Cardiac muscle cell (in vitro differentiated cells and primary cell): ENCODE measurements at regions not wholly inside any gene's neighbourhood (a gene's known extent, or its start where the extent isn't known, plus 50 kb on each side); places are given as distances from the start of the nearest gene placed in this dataset.

Experiments
- DNase-seq, 2 donors: peaks; one replicate each; pipeline versions ENCODE4 v3.0.0 to v3.0.0-alpha.2; 2010 to 2017; ENCODE audit warnings: low read depth in 1 of 2, low spot score in 1 of 2
- H3K27ac ChIP-seq: fragments of 200-600 bp; sonication (generic); 2 replicates; pipeline ENCODE4 v1.5.1; 2016
- H3K27me3 ChIP-seq: fragments of 200-600 bp; sonication (generic); 2 replicates; pipeline ENCODE4 v1.6.0; 2016; ENCODE audit warnings: control low read depth
- H3K36me3 ChIP-seq: fragments of 200-600 bp; sonication (generic); 2 replicates; pipeline ENCODE4 v1.5.1; 2016; ENCODE audit warnings: control low read depth
- H3K4me1 ChIP-seq: fragments of 200-600 bp; sonication (generic); 2 replicates; pipeline ENCODE4 v1.8.1; 2017; ENCODE audit warnings: low read depth, mild to moderate bottlenecking, mixed run types
- H3K4me3 ChIP-seq: fragments of 200-600 bp; sonication (generic); 2 replicates; pipeline ENCODE4 v1.5.1; 2016; ENCODE audit warnings: mild to moderate bottlenecking
- H3K9me3 ChIP-seq: fragments of 200-600 bp; sonication (generic); 2 replicates; pipeline ENCODE4 v1.5.1; 2017; ENCODE audit warnings: low read depth, mild to moderate bottlenecking, control low read depth
- TF ChIP-seq, protein P1 (sequence below): IDR thresholded peaks from 2 replicates; pipeline ENCODE4 v1.5.1; 2012; ENCODE audit warnings: low read depth, mild to moderate bottlenecking, low read length

DNA sequence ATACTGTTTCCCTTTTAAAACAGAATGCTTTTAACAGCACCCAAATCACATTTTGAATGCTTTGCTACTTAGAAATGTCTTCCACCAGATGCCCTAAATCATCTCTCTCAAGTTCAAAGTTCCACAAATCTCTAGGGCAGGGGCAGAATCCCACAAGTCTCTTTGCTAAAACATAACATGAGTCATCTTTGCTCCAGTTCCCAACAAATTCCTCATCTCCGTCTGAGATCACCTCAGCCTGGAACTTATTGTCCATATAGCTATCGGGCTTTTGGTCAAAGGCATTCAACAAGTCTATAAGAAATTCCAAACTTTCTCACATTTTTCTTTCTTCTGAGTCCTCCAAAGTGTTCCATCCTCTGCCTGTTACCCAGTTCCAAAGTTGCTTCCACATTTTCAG is 1374.5 kb upstream of the NXPH2 start:
- Histone ChIP-seq H3K9me3 (no peaks in the 10 kb centered on the region), H3K27me3 (no peaks in the 10 kb centered on the region), H3K4me1 (no peaks in the 10 kb centered on the region), H3K27ac (no peak overlapping the region), H3K36me3 (no peaks in the 10 kb centered on the region), H3K4me3 (no peak overlapping the region)
- TF ChIP-seq, protein P1, sequence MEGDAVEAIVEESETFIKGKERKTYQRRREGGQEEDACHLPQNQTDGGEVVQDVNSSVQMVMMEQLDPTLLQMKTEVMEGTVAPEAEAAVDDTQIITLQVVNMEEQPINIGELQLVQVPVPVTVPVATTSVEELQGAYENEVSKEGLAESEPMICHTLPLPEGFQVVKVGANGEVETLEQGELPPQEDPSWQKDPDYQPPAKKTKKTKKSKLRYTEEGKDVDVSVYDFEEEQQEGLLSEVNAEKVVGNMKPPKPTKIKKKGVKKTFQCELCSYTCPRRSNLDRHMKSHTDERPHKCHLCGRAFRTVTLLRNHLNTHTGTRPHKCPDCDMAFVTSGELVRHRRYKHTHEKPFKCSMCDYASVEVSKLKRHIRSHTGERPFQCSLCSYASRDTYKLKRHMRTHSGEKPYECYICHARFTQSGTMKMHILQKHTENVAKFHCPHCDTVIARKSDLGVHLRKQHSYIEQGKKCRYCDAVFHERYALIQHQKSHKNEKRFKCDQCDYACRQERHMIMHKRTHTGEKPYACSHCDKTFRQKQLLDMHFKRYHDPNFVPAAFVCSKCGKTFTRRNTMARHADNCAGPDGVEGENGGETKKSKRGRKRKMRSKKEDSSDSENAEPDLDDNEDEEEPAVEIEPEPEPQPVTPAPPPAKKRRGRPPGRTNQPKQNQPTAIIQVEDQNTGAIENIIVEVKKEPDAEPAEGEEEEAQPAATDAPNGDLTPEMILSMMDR: no peak
- DNase-seq: peak in 1 of 2 donors; percentile 1

DNA sequence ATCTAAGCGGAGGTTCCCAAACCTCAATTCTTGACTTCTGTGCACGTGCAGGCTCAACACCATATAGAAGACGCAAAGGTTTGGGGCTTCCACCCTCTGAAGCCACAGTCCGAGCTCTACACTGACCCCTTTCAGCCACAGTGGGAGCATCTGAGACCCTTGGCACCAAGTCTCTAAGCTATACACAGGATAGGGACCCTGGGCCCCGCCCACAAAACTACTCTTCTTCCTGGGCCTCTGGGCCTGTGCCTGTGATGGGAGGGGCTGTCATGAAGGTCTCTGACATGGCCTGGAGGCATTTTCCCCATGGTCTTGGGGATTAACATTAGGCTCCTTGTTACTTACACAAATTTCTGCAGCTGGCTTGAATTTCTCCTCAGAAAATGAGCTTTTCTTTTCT is 1374.1 kb upstream of the NXPH2 start:
- Histone ChIP-seq H3K9me3 (no peaks in the 10 kb centered on the region), H3K36me3 (no peaks in the 10 kb centered on the region), H3K27me3 (no peaks in the 10 kb centered on the region), H3K27ac (no peak overlapping the region), H3K4me3 (no peak overlapping the region), H3K4me1 (no peaks in the 10 kb centered on the region)
- no peak for DNase-seq
- TF ChIP-seq, protein P1: no peak

DNA sequence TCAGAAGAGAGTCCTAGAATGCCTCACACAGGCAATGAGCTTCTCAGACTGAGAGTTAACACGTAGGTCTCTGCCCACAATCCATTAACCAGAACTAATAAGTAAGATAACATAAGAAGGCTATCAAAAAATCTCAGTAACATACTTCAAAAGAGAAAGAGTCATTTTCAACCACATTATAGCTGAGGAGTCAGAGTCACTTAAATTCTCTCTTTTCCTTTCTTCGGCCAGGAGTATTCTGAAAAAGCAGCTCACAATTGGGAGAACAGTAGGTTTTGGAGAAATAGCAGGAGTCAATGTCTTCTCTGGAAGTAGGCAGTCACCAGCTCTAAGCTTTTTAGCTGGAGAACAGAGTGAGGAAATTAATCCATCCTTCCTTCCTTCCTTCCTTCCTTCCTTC is 1364.4 kb upstream of the NXPH2 start:
- no peak for DNase-seq
- no peaks in the 10 kb centered on the region for H3K9me3 ChIP-seq
- no peak overlapping the region for H3K4me3 ChIP-seq
- no peaks in the 10 kb centered on the region for H3K27me3 ChIP-seq
- H3K4me1 ChIP-seq: no peaks in the 10 kb centered on the region
- H3K27ac ChIP-seq: no peak overlapping the region
- TF ChIP-seq, protein P1: no peak
- H3K36me3 ChIP-seq: no peaks in the 10 kb centered on the region

DNA sequence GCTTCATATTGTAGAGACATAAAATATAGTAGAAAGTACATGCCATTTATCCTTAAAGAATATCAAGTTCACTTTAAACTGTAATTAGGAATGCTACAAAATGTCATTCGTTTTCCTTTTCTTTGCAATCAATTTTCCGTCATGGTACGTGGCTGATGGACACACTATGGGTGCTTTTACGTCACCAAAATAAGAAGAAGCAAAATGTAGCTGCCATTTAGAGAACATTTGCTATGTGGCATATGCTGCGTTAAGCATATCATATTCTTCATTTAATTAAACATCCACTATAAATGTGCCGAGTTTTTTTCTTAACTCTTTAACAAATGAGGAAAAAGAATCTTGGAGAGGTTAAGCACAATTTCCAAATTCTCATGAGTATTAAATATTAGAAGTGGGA is 1358.5 kb upstream of the NXPH2 start:
- DNase-seq: no peak
- no peaks in the 10 kb centered on the region for H3K36me3 ChIP-seq
- no peaks in the 10 kb centered on the region for H3K9me3 ChIP-seq
- H3K4me3 ChIP-seq: no peak overlapping the region
- TF ChIP-seq, protein P1: no peak
- H3K27ac ChIP-seq: no peak overlapping the region
- no peaks in the 10 kb centered on the region for H3K27me3 ChIP-seq
- H3K4me1 ChIP-seq: peaks cover 5% of the 10 kb centered on the region

DNA sequence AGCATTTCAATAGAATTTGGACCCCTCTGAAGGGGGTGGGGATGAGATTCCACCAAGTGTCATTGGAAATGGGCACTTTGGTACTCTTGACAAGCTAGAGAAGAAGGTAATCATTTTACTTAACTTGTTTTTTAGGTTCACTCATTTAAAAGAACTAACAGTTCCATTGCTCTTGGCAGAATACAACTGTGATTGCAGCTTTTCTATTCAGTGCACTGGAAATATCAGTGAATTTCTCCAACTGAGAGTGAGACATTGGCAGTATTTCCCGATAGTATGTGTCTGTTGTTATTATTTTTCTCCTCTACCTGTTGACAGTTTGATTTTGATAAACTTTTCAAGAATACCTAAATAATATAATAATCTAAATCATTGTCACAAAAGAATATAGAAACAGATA is 1356.7 kb upstream of the NXPH2 start:
- Histone ChIP-seq H3K4me1 (peaks cover 5% of the 10 kb centered on the region), H3K4me3 (no peak overlapping the region), H3K9me3 (no peaks in the 10 kb centered on the region), H3K27ac (no peak overlapping the region), H3K36me3 (no peaks in the 10 kb centered on the region), H3K27me3 (no peaks in the 10 kb centered on the region)
- TF ChIP-seq, protein P1: no peak
- DNase-seq: no peak

DNA sequence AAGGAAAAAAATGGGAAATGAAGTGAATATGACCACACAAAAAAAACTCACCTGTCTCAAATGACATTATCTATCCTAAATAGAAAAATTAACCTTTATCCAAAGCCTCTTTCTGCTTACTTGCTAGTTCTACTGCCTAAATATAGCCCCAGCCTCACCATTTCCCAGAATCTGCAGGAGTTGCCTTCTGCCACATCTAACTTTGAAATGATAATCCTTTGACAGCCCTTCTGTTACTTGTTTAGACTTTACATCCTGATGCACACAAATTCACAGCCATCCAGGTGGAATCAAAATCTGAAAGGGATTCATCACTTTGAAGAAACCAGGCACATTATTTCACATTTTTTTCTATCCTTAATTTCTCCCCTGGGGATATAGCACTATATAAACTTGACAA is 1356.2 kb upstream of the NXPH2 start:
- H3K4me1 ChIP-seq: peaks cover 5% of the 10 kb centered on the region

More for the DNA sequence above, 1356.2 kb upstream of the NXPH2 start:
- no peaks in the 10 kb centered on the region for H3K9me3 ChIP-seq
- H3K27me3 ChIP-seq: no peaks in the 10 kb centered on the region
- H3K36me3 ChIP-seq: no peaks in the 10 kb centered on the region
- no peak for DNase-seq
- no peak overlapping the region for H3K4me3 ChIP-seq
- no peak overlapping the region for H3K27ac ChIP-seq
- TF ChIP-seq, protein P1: no peak
